Ovary (tissue), 3 donors: ENCODE measurements at regions not wholly inside any gene's neighbourhood (a gene's known extent, or its start where the extent isn't known, plus 50 kb on each side); places are given as distances from the start of the nearest gene placed in this dataset.

ENCODE experiments used
- EP300 ChIP-seq: sonication (generic); formaldehyde crosslinking; IDR thresholded peaks from one replicate; pipeline ENCODE4 v1.6.1; 2017; ENCODE audit warnings: antibody characterized with exemption
- POLR2A ChIP-seq: fragments of 450-650 bp; IDR thresholded peaks from one replicate; pipeline ENCODE4 v1.6.1; 2017; ENCODE audit warnings: antibody characterized with exemption, mild to moderate bottlenecking, moderate library complexity
- TF ChIP-seq, protein P1 (sequence below), 3 donors: fragments of 450-650 bp in 2 of 3; fragments of 200-600 bp in 1 of 3; IDR thresholded peaks; one replicate each; pipeline versions ENCODE4 v1.5.1 to v1.8.0; 2016 to 2022; ENCODE audit warnings: antibody characterized with exemption in 3 of 3, mild to moderate bottlenecking in 1 of 3
- donor health status: DM: no; HTN: no; CAD: no.

DNA sequence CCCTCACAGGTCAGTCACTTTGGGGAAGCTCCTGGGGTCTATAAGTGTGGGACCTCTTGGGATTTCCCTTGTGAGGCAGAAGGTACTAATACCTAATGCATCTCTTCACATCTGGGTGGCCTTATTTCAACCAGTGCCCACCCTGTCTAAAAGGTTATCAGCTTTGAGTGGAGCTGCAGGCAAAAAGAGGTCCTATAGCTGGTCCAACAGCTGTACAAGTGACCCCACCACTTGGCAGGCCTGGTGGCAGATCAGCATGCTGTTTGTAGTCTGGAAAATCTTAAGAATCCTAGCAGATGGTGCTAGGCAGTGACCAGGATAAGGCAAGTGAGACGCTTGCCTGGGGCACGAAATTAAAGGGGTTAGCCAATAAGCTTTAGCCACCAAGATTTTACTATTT, 51.6 kb upstream of the GTSF1L start:
- no peak for TF ChIP-seq EP300
- TF ChIP-seq, protein P1, sequence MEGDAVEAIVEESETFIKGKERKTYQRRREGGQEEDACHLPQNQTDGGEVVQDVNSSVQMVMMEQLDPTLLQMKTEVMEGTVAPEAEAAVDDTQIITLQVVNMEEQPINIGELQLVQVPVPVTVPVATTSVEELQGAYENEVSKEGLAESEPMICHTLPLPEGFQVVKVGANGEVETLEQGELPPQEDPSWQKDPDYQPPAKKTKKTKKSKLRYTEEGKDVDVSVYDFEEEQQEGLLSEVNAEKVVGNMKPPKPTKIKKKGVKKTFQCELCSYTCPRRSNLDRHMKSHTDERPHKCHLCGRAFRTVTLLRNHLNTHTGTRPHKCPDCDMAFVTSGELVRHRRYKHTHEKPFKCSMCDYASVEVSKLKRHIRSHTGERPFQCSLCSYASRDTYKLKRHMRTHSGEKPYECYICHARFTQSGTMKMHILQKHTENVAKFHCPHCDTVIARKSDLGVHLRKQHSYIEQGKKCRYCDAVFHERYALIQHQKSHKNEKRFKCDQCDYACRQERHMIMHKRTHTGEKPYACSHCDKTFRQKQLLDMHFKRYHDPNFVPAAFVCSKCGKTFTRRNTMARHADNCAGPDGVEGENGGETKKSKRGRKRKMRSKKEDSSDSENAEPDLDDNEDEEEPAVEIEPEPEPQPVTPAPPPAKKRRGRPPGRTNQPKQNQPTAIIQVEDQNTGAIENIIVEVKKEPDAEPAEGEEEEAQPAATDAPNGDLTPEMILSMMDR (IDR thresholded peaks at IDR 0.05), result no peak
- TF ChIP-seq POLR2A, result no peak
